A549 (cell line): ENCODE measurements at regions not wholly inside any gene's neighbourhood (a gene's known extent, or its start where the extent isn't known, plus 50 kb on each side); places are given as distances from the start of the nearest gene placed in this dataset.

Experiments
- ATAC-seq, 2 experiments: fragments of 200-7000 bp in 1 of 2; fragments of >200 bp in 1 of 2; cut with Nextera tagmentation in 1 of 2; cut with Tn5 transposase in 1 of 2; 3 replicates each; pipeline versions ENCODE4 v1.8.0 to v1.9.1; 2018 to 2020; ENCODE audit warnings: mild to moderate bottlenecking in 1 of 2, moderate library complexity in 1 of 2
- CTCF ChIA-PET: fragments of 300-600 bp; sonication (Branson Sonifier 250); formaldehyde crosslinking; extraction: SDS; loops from one replicate; lab custom pipeline; 2021; ENCODE audit warnings: antibody characterized with exemption, inconsistent platforms; lab: Yijun Ruan, JAX
- POLR2A ChIA-PET: fragments of 350-600 bp; formaldehyde crosslinking; extraction: SDS; loops from one replicate; lab custom pipeline; 2021; ENCODE audit warnings: antibody characterized with exemption, inconsistent platforms; lab: Yijun Ruan, JAX
- DNase-seq, 2 experiments: peaks; one replicate each; pipeline versions ENCODE4 v3.0.0 to v3.0.0-alpha.2; 2011 to 2016; ENCODE audit warnings: low read depth in 1 of 2, low spot score in 1 of 2
- FAIRE-seq: peaks from 2 replicates; lab custom pipeline; 2011; peaks lifted over from hg19 to GRCh38; lab: Jason Lieb, UNC
- H3K27ac ChIP-seq, 2 experiments: fragments of >200 bp; sonication (Bioruptor Twin); formaldehyde crosslinking; 3 replicates each; pipeline ENCODE4 v1.5.1; 2016 to 2017
- H3K4me1 ChIP-seq: fragments of >200 bp; sonication (Bioruptor Twin); formaldehyde crosslinking; 3 replicates; pipeline ENCODE4 v1.6.1; 2016
- H3K4me2 ChIP-seq: fragments of >200 bp; sonication (Bioruptor Twin); formaldehyde crosslinking; 3 replicates; pipeline ENCODE4 v1.6.1; 2016
- H3K4me3 ChIP-seq: fragments of >200 bp; sonication (Bioruptor Twin); formaldehyde crosslinking; 3 replicates; pipeline ENCODE4 v1.5.1; 2016
- H3K9me3 ChIP-seq: fragments of >200 bp; sonication (Bioruptor Twin); formaldehyde crosslinking; 3 replicates; pipeline ENCODE4 v1.6.1; 2016
- BHLHE40 ChIP-seq: IDR thresholded peaks from 2 replicates; pipeline ENCODE4 v1.6.1; 2012; ENCODE audit warnings: low read depth, low read length, inconsistent platforms
- CBX2 ChIP-seq: fragments of 200-600 bp; sonication (generic); IDR thresholded peaks from 2 replicates; pipeline ENCODE4 v1.6.1; 2016; ENCODE audit warnings: low read depth, mild to moderate bottlenecking, borderline replicate concordance
- CBX8 ChIP-seq: fragments of 200-600 bp; sonication (generic); IDR thresholded peaks from 2 replicates; pipeline ENCODE4 v1.6.1; 2016
- CEBPB ChIP-seq, 2 experiments: fragments of >200 bp in 1 of 2; sonication (Bioruptor Twin) in 1 of 2; formaldehyde crosslinking in 1 of 2; IDR thresholded peaks; 2 replicates each; pipeline ENCODE4 v1.6.1; 2012 to 2016
- EHF ChIP-seq: fragments of 250-450 bp; sonication (Bioruptor Pico); IDR thresholded peaks from 2 replicates; pipeline ENCODE4 v1.5.0; 2020; ENCODE audit warnings: mild to moderate bottlenecking
- EHMT2 ChIP-seq: fragments of 200-600 bp; sonication (generic); IDR thresholded peaks from 2 replicates; pipeline ENCODE4 v1.6.1; 2016; ENCODE audit warnings: antibody characterized with exemption, low read depth, mild to moderate bottlenecking, moderate library complexity
- FOSB ChIP-seq: fragments of 250-450 bp; sonication (Bioruptor Pico); IDR thresholded peaks from 2 replicates; pipeline ENCODE4 v1.5.0; 2020; ENCODE audit warnings: mild to moderate bottlenecking, moderate library complexity
- FOXS1 ChIP-seq: fragments of 250-450 bp; sonication (Bioruptor Pico); IDR thresholded peaks from 2 replicates; pipeline ENCODE4 v1.5.0; 2020; ENCODE audit warnings: mild to moderate bottlenecking, moderate library complexity
- GATA3 ChIP-seq: IDR thresholded peaks from 2 replicates; pipeline ENCODE4 v1.6.1; 2012; ENCODE audit warnings: borderline replicate concordance
- HDAC2 ChIP-seq: fragments of 200-600 bp; sonication (generic); IDR thresholded peaks from 2 replicates; pipeline ENCODE4 v1.6.1; 2016
- HOXA7 ChIP-seq: fragments of 250-450 bp; sonication (Bioruptor Pico); IDR thresholded peaks from 2 replicates; pipeline ENCODE4 v1.5.0; 2020; ENCODE audit warnings: mild to moderate bottlenecking, moderate library complexity
- HOXB13 ChIP-seq: fragments of 250-450 bp; sonication (Bioruptor Pico); IDR thresholded peaks from 2 replicates; pipeline ENCODE4 v1.5.0; 2020; ENCODE audit warnings: low read depth, mild to moderate bottlenecking, moderate library complexity
- JUNB ChIP-seq: fragments of >200 bp; sonication (Bioruptor Twin); formaldehyde crosslinking; IDR thresholded peaks from 2 replicates; pipeline ENCODE4 v1.6.1; 2016
- KDM1A ChIP-seq: fragments of 200-600 bp; sonication (generic); IDR thresholded peaks from 2 replicates; pipeline ENCODE4 v1.6.1; 2016; ENCODE audit warnings: low read depth, mild to moderate bottlenecking
- KDM5A ChIP-seq: fragments of 200-600 bp; sonication (generic); IDR thresholded peaks from 2 replicates; pipeline ENCODE4 v1.6.1; 2016; ENCODE audit warnings: antibody characterized with exemption, mild to moderate bottlenecking
- MAFK ChIP-seq: fragments of 450-650 bp; IDR thresholded peaks from 2 replicates; pipeline ENCODE4 v1.6.1; 2014; ENCODE audit not compliant: partially characterized antibody
- MAZ ChIP-seq: fragments of 150-350 bp; IDR thresholded peaks from 2 replicates; pipeline ENCODE4 v1.6.1; 2014; ENCODE audit warnings: antibody characterized with exemption, low read depth, low read length, borderline replicate concordance
- NPAS2 ChIP-seq: fragments of 250-450 bp; sonication (Bioruptor Pico); IDR thresholded peaks from 2 replicates; pipeline ENCODE4 v1.8.0; 2022; ENCODE audit warnings: mild to moderate bottlenecking, moderate library complexity, borderline replicate concordance
- NR3C1 ChIP-seq: fragments of >200 bp; sonication (Bioruptor Twin); formaldehyde crosslinking; IDR thresholded peaks from 3 replicates; pipeline ENCODE4 v1.6.1; 2017
- POLR2A ChIP-seq: IDR thresholded peaks from 2 replicates; pipeline ENCODE4 v1.6.1; 2012; ENCODE audit warnings: mild to moderate bottlenecking, low read length
- RNF2 ChIP-seq: fragments of 200-600 bp; sonication (generic); IDR thresholded peaks from 2 replicates; pipeline ENCODE4 v1.6.1; 2016; ENCODE audit warnings: low read depth, mild to moderate bottlenecking, antibody characterized with exemption, moderate library complexity, borderline replicate concordance
- SMC3 ChIP-seq: fragments of >200 bp; sonication (Bioruptor Twin); formaldehyde crosslinking; IDR thresholded peaks from 3 replicates; pipeline ENCODE4 v1.6.1; 2018; ENCODE audit warnings: inconsistent platforms
- SREBF2 ChIP-seq: fragments of 450-650 bp; IDR thresholded peaks from 2 replicates; pipeline ENCODE4 v1.6.1; 2014; ENCODE audit warnings: mild to moderate bottlenecking, moderate library complexity
- TP53 ChIP-seq: fragments of 250-450 bp; sonication (Bioruptor Pico); IDR thresholded peaks from 2 replicates; pipeline ENCODE4 v1.5.0; 2021; ENCODE audit warnings: mild to moderate bottlenecking, moderate library complexity
- ZNF302 ChIP-seq: fragments of 250-450 bp; sonication (Bioruptor Pico); IDR thresholded peaks from 2 replicates; pipeline ENCODE4 v1.9.0; 2021; ENCODE audit warnings: inconsistent platforms, mild to moderate bottlenecking, moderate library complexity
- ZSCAN20 ChIP-seq: fragments of 250-450 bp; sonication (Bioruptor Pico); IDR thresholded peaks from 2 replicates; pipeline ENCODE4 v1.8.0; 2022; ENCODE audit warnings: mild to moderate bottlenecking, moderate library complexity
- WGBS: methylation state at CpG from one replicate; pipeline ENCODE4 v1.1.6; 2017; ENCODE audit errors: missing lambda C conversion rate; 5-methylcytosine and 5-hydroxymethylcytosine counted together
- TF ChIP-seq, protein P1 (sequence below): fragments of >200 bp; sonication (Bioruptor Twin); formaldehyde crosslinking; IDR thresholded peaks from 3 replicates; pipeline ENCODE4 v1.5.1; 2016
- TF ChIP-seq, protein P2 (sequence below): fragments of 250-450 bp; sonication (Bioruptor Pico); IDR thresholded peaks from 2 replicates; pipeline ENCODE4 v1.5.0; 2021; ENCODE audit warnings: mild to moderate bottlenecking, moderate library complexity, borderline replicate concordance
- TF ChIP-seq, protein P3 (sequence below): IDR thresholded peaks from 2 replicates; pipeline ENCODE4 v1.6.1; 2012
- TF ChIP-seq, protein P4 (sequence below): fragments of >200 bp; sonication (Bioruptor Twin); formaldehyde crosslinking; IDR thresholded peaks from 3 replicates; pipeline ENCODE4 v1.6.1; 2016
- TF ChIP-seq, protein P5 (sequence below): IDR thresholded peaks from 2 replicates; pipeline ENCODE4 v1.6.1; 2012

DNA sequence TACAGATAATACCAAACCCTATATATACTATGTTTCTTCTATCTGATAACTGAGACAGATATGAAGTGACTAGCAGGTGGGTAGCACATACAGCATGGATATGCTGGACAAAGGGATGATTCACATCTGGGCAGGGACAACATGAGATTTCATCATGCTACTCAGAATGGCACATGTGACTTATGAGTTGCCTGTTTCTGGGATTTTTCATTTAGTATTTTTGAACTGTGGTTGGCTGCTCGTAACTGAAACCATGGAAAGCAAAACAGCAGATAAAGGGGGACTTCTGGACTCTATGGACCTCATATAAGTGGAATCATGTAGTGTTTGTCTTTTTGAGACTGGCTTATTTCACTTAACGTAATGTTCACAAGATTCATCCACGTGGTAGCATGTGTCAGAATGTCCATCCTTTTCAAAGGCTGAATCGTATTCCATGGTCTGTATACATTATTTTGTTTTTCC, 883.0 kb downstream of the TBC1D22A start:
- no peak for FAIRE-seq
- POLR2A ChIA-PET: no interaction called here
- ATAC-seq: peak in 1 of 2 experiments; percentile 39; a peak in 1 of 6 replicates
- Histone ChIP-seq H3K9me3 (no peaks in the 10 kb centered on the region), H3K4me3 (no peak overlapping the region)
- TF ChIP-seq SREBF2 (no peak), NR3C1 (no peak), HDAC2 (no peak), JUNB (no peak), CEBPB (IDR thresholded peaks at IDR 0.05) (no peak), NPAS2 (no peak), ZNF302 (no peak), GATA3 (no peak), POLR2A (no peak), EHMT2 (no peak)
- TF ChIP-seq, all 56 proteins: peak for 0
- 0 out of 6 replicates have a peak overlapping the region, but pooled peaks of 1 of the 2 experiments have one; percentile 42 for H3K27ac ChIP-seq
- peak overlapping the region; percentile 32; the same call in 2 of the 3 replicates for H3K4me2 ChIP-seq
- CTCF ChIA-PET: no interaction called here
- WGBS: 12% methylated on average over 4 of the region's 4 CpGs
- no peaks in the 10 kb centered on the region for H3K4me1 ChIP-seq
- peak in 1 of 2 experiments; percentile 15 for DNase-seq

DNA sequence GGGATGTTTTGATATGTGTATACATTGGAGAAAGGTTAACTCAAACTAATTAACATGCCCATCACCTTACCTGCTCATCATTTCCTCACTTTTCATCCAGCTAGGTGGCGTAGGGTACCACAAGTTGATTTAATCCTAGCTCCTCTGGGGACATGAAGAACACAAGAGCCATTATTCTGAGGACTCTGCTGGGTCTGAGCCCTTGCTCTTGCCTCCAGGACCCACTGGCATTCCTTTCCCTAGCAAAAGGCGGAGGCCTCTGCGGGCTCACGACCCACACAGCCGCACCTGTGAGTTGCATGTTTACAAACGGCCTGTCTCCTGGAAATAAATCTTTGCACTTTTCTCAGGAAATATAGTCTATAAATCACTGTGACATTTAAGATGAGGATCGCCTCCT, 871.9 kb downstream of the TBC1D22A start:
- CTCF ChIA-PET: interaction anchor here (0.8 kb wide), 1 partner anchor 423 kb away, joined by 3 read pairs; no protein-coding TSS in a partner anchor

DNA sequence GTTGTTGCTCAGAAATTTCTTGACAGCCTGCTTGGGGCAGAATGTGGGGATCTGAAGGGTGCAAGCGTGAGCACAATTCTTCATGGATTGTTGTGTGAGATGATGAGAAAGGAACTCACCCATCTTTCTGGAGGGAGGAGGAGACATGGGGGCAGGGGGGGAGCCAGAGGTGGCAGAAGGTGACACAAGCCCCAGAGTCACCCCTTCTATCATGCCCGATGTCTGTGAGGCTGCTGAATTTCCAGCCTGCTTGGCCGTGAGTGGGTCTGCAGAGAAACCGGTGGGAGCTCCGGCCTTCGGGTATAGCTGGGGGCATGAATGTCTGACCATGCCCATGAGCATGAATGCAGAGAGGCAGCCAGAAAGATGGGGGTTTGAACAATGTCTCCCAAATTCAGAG, 870.7 kb downstream of the TBC1D22A start:
- Histone ChIP-seq H3K4me2 (no peak overlapping the region), H3K4me3 (no peak overlapping the region)
- POLR2A ChIA-PET: no interaction called here
- TF ChIP-seq, protein P1, sequence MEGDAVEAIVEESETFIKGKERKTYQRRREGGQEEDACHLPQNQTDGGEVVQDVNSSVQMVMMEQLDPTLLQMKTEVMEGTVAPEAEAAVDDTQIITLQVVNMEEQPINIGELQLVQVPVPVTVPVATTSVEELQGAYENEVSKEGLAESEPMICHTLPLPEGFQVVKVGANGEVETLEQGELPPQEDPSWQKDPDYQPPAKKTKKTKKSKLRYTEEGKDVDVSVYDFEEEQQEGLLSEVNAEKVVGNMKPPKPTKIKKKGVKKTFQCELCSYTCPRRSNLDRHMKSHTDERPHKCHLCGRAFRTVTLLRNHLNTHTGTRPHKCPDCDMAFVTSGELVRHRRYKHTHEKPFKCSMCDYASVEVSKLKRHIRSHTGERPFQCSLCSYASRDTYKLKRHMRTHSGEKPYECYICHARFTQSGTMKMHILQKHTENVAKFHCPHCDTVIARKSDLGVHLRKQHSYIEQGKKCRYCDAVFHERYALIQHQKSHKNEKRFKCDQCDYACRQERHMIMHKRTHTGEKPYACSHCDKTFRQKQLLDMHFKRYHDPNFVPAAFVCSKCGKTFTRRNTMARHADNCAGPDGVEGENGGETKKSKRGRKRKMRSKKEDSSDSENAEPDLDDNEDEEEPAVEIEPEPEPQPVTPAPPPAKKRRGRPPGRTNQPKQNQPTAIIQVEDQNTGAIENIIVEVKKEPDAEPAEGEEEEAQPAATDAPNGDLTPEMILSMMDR: no peak
- TF ChIP-seq ZSCAN20 (CRISPR knock-in tag) (no peak), KDM5A (no peak), CEBPB (IDR thresholded peaks at IDR 0.05) (no peak), KDM1A (no peak), CBX8 (no peak), MAFK (no peak), SMC3 (no peak), JUNB (no peak)
- TF ChIP-seq, protein P2, sequence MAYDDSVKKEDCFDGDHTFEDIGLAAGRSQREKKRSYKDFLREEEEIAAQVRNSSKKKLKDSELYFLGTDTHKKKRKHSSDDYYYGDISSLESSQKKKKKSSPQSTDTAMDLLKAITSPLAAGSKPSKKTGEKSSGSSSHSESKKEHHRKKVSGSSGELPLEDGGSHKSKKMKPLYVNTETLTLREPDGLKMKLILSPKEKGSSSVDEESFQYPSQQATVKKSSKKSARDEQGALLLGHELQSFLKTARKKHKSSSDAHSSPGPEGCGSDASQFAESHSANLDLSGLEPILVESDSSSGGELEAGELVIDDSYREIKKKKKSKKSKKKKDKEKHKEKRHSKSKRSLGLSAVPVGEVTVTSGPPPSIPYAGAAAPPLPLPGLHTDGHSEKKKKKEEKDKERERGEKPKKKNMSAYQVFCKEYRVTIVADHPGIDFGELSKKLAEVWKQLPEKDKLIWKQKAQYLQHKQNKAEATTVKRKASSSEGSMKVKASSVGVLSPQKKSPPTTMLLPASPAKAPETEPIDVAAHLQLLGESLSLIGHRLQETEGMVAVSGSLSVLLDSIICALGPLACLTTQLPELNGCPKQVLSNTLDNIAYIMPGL: no peak
- TF ChIP-seq, protein P3, sequence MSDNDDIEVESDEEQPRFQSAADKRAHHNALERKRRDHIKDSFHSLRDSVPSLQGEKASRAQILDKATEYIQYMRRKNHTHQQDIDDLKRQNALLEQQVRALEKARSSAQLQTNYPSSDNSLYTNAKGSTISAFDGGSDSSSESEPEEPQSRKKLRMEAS: no peak
- TF ChIP-seq, protein P4, sequence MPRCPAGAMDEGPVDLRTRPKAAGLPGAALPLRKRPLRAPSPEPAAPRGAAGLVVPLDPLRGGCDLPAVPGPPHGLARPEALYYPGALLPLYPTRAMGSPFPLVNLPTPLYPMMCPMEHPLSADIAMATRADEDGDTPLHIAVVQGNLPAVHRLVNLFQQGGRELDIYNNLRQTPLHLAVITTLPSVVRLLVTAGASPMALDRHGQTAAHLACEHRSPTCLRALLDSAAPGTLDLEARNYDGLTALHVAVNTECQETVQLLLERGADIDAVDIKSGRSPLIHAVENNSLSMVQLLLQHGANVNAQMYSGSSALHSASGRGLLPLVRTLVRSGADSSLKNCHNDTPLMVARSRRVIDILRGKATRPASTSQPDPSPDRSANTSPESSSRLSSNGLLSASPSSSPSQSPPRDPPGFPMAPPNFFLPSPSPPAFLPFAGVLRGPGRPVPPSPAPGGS: no peak

More for the DNA sequence above, 871.9 kb downstream of the TBC1D22A start:
- POLR2A ChIA-PET: no interaction called here
- H3K4me3 ChIP-seq: no peak overlapping the region
- TF ChIP-seq TP53 (CRISPR knock-in tag) (no peak), NPAS2 (no peak), BHLHE40 (no peak), HOXA7 (no peak), CBX2 (no peak), FOXS1 (CRISPR knock-in tag) (no peak), RNF2 (no peak), FOSB (CRISPR knock-in tag) (no peak), MAZ (no peak), HOXB13 (CRISPR knock-in tag) (no peak), EHF (CRISPR knock-in tag) (no peak), KDM5A (no peak), CBX8 (no peak), POLR2A (no peak)
- TF ChIP-seq, protein P5, sequence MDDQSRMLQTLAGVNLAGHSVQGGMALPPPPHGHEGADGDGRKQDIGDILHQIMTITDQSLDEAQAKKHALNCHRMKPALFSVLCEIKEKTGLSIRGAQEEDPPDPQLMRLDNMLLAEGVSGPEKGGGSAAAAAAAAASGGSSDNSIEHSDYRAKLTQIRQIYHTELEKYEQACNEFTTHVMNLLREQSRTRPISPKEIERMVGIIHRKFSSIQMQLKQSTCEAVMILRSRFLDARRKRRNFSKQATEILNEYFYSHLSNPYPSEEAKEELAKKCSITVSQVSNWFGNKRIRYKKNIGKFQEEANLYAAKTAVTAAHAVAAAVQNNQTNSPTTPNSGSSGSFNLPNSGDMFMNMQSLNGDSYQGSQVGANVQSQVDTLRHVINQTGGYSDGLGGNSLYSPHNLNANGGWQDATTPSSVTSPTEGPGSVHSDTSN: no peak
- TF ChIP-seq, protein P1: no peak
- TF ChIP-seq, all 56 proteins: peak for 0
- peaks cover 7% of the 10 kb centered on the region; the same call in 1 of the 3 replicates for H3K9me3 ChIP-seq
- H3K4me1 ChIP-seq: no peaks in the 10 kb centered on the region
- no peak for DNase-seq
- 32% methylated on average over 7 of the region's 7 CpGs for WGBS
- no peak for ATAC-seq
- no peak overlapping the region for H3K27ac ChIP-seq
- no peak overlapping the region for H3K4me2 ChIP-seq
- no peak for FAIRE-seq

More for the DNA sequence above, 870.7 kb downstream of the TBC1D22A start:
- Histone ChIP-seq H3K9me3 (0 out of 3 replicates have a peak, but pooled peaks cover 5% of the 10 kb centered on the region), H3K4me1 (no peaks in the 10 kb centered on the region), H3K27ac (no peak overlapping the region)
- WGBS: 76% methylated on average over 5 of the region's 6 CpGs
- CTCF ChIA-PET: no interaction called here
- ATAC-seq: no peak
- DNase-seq: no peak
- no peak for FAIRE-seq
